ENCODE measurements at regions not wholly inside any gene's neighbourhood (a gene's known extent, or its start where the extent isn't known, plus 50 kb on each side); places are given as distances from the start of the nearest gene placed in this dataset.

DNA sequence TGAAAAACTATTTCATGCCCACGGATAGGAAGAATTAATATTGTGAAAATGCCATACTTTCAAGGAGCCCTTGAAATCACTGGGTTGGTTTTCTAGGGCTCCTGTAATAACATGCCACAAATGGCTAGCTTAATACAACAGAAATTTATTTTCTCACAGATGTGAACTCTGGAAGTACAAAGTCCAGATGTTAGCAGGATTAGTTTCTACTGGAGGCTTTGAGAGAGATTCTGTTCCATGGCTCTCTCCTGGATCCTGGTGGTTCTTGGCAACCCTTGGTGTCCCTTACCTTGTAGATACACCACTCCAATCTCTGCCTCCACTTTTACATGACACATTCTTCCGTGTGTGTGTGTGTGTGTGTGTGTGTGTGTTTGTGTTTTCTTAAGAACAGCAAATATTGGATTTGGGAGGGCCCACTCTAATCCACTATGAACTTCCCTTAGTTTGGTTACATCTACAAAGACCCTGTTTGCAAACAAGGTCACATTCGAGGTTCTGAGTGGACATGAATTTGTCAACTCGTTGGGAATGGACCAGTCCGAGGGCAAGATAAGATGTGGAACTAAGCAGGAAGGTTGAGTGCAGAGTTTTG, 381.1 kb downstream of the IPO8 start:
- Mint-ChIP-seq H3K4me3 (no peak overlapping the region), H3K4me1 (no peaks in the 10 kb centered on the region), H3K36me3 (no peaks in the 10 kb centered on the region), H3K9me3 (peaks cover 29% of the 10 kb centered on the region), H3K27ac (no peak overlapping the region), H3K27me3 (ENCODE audit: low read depth) (no peaks in the 10 kb centered on the region)
- TF ChIP-seq, protein P1, sequence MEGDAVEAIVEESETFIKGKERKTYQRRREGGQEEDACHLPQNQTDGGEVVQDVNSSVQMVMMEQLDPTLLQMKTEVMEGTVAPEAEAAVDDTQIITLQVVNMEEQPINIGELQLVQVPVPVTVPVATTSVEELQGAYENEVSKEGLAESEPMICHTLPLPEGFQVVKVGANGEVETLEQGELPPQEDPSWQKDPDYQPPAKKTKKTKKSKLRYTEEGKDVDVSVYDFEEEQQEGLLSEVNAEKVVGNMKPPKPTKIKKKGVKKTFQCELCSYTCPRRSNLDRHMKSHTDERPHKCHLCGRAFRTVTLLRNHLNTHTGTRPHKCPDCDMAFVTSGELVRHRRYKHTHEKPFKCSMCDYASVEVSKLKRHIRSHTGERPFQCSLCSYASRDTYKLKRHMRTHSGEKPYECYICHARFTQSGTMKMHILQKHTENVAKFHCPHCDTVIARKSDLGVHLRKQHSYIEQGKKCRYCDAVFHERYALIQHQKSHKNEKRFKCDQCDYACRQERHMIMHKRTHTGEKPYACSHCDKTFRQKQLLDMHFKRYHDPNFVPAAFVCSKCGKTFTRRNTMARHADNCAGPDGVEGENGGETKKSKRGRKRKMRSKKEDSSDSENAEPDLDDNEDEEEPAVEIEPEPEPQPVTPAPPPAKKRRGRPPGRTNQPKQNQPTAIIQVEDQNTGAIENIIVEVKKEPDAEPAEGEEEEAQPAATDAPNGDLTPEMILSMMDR (IDR thresholded peaks at IDR 0.05; ENCODE audit: unreplicated experiment), result no peak
- DNase-seq (ENCODE audit: low spot score in 2 of 2, unreplicated experiment in 2 of 2), result no peak

DNA sequence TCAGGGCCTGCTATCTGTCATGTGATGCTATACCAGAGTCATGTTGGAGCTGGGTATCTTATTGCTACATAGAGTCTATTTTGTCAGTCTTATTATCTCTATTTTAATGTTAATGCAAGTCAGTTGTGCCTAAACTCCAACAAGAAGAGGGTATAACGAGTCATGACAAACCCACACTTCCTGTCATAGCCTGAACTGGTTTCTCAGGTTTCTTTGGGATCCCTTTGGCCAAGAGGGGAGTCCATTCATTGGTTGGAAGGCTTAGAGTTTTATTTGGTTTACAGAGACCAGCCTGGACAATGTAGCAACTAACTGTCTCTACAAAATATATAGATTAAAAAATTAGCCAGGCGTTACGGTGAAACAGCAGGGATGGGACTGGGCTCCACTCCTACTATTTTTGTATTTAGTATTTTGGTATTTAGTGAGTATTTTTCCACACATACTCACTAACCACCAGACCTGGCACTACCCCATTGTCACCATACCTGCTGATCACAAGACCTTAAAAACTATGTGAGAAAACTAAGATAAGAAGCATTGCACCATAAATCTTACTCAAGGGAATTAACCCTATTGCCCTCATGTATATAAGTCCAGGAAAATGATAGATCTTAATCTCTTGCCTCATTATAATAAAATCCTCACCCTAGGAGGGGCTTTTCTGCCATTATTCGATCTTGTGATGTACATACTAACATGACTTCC, 387.5 kb downstream of the IPO8 start:
- no peaks in the 10 kb centered on the region for H3K27me3 Mint-ChIP-seq (ENCODE audit: low read depth)
- no peak overlapping the region for H3K27ac Mint-ChIP-seq
- TF ChIP-seq, protein P1 (IDR thresholded peaks at IDR 0.05; ENCODE audit: unreplicated experiment), result no peak
- peaks cover 30% of the 10 kb centered on the region for H3K9me3 Mint-ChIP-seq
- H3K4me1 Mint-ChIP-seq, result peaks cover 2% of the 10 kb centered on the region
- DNase-seq (ENCODE audit: low spot score in 2 of 2, unreplicated experiment in 2 of 2), result no peak
- no peaks in the 10 kb centered on the region for H3K36me3 Mint-ChIP-seq
- H3K4me3 Mint-ChIP-seq, result no peak overlapping the region

DNA sequence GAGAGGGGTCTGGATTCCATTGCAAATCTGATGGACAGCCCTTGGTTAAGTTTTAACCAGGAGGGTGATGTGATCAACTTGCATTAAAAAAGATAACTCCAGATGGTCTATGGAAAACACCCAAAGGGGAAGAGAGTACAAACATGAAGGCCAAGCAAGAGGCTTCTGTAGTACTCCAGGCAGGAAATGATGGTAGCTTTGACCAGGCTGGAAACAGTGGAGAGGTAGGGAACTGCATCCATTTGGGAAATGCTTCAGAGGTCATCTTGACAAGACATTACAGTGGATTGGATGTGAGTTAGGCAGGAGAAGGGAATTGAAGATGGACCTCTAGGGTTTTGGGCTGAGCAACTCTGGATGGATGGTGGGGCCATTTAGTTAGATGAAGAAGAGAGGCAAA, 391.1 kb downstream of the IPO8 start:
- H3K27ac Mint-ChIP-seq, result no peak overlapping the region
- no peak overlapping the region for H3K4me3 Mint-ChIP-seq
- H3K9me3 Mint-ChIP-seq, result peaks cover 5% of the 10 kb centered on the region
- H3K27me3 Mint-ChIP-seq (ENCODE audit: low read depth), result no peaks in the 10 kb centered on the region
- H3K4me1 Mint-ChIP-seq, result peaks cover 2% of the 10 kb centered on the region
- TF ChIP-seq, protein P1 (IDR thresholded peaks at IDR 0.05; ENCODE audit: unreplicated experiment), result no peak
- no peaks in the 10 kb centered on the region for H3K36me3 Mint-ChIP-seq
- DNase-seq (ENCODE audit: low spot score in 2 of 2, unreplicated experiment in 2 of 2), result no peak

DNA sequence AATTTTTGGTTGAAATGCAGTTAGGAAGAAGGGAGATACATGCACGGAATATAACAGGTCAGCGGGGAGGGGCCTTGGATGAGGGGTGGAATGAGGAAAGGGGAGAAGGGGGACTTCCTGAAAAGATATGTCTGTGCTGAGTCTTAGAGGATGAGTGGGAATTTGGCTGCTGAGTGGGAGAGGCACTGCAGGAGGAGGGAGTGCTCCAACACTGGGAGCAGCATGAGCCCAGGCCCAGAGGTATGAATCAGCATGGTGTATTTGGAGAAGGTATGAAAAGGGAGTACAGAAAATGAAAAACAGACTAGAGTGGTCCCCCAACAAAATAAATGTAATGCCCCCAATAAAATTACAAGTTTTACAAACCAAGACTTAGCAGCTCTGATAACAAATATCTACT, 394.4 kb downstream of the IPO8 start:
- DNase-seq (ENCODE audit: low spot score in 2 of 2, unreplicated experiment in 2 of 2), result no peak
- Mint-ChIP-seq H3K4me1 (no peaks in the 10 kb centered on the region), H3K4me3 (no peak overlapping the region), H3K9me3 (no peaks in the 10 kb centered on the region), H3K27ac (no peak overlapping the region), H3K27me3 (ENCODE audit: low read depth) (no peaks in the 10 kb centered on the region), H3K36me3 (no peaks in the 10 kb centered on the region)
- TF ChIP-seq, protein P1 (IDR thresholded peaks at IDR 0.05; ENCODE audit: unreplicated experiment), result no peak

DNA sequence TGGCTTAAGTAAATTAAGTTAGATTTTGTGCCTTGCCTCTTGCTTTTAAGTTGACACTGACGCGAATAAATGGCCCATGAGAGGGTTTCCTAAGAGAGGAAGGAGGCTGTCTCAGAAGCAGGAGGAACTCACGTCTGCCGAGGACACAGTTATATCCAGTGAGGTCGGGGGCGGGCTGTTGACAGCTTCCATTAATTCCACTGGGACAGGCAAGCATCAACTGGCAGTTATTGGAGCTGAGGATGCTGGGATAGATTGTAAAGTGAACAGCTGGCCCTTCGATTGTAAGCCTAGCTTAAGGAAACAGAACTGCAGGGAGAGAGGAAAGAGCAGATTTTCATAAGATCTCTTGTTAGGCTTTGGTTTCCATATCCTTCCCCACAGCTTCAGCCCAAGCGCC, 399.2 kb downstream of the IPO8 start:
- TF ChIP-seq, protein P1 (IDR thresholded peaks at IDR 0.05; ENCODE audit: unreplicated experiment), result no peak
- H3K27ac Mint-ChIP-seq, result no peak overlapping the region
- no peak overlapping the region for H3K4me3 Mint-ChIP-seq
- H3K9me3 Mint-ChIP-seq, result peaks cover 14% of the 10 kb centered on the region
- no peaks in the 10 kb centered on the region for H3K36me3 Mint-ChIP-seq
- no peak for DNase-seq (ENCODE audit: low spot score in 2 of 2, unreplicated experiment in 2 of 2)
- no peaks in the 10 kb centered on the region for H3K4me1 Mint-ChIP-seq
- no peaks in the 10 kb centered on the region for H3K27me3 Mint-ChIP-seq (ENCODE audit: low read depth)

Data from mesothelial cell of epicardium (in vitro differentiated cells).